ENCODE measurements at regions not wholly inside any gene's neighbourhood (a gene's known extent, or its start where the extent isn't known, plus 50 kb on each side); places are given as distances from the start of the nearest gene placed in this dataset.
"Not testable (repeated sequence)": the region's sequence is repeated elsewhere in the genome, so short reads cannot be mapped to it uniquely, and the experiment has no call there.

DNA sequence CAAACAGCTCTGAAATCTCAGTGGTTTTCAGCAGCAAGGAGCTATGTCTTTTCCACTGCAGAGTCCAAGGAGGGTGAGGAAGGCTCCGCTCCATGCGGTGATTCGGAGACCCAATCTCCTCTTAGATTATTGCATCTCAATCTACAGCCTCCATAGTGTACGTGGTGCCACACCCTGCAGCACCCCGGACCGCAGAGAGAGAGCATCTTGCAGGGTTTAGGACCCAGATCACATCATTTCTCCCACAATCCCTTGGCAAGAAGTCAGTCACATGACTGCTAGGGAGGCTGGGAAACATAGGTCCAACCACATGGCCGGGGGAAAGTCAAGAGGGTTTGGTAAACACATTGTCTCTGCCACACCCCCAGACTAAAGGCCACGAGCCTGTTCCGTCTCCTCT, 209.4 kb upstream of the TMEM132C start:
- no peak for DNase-seq

DNA sequence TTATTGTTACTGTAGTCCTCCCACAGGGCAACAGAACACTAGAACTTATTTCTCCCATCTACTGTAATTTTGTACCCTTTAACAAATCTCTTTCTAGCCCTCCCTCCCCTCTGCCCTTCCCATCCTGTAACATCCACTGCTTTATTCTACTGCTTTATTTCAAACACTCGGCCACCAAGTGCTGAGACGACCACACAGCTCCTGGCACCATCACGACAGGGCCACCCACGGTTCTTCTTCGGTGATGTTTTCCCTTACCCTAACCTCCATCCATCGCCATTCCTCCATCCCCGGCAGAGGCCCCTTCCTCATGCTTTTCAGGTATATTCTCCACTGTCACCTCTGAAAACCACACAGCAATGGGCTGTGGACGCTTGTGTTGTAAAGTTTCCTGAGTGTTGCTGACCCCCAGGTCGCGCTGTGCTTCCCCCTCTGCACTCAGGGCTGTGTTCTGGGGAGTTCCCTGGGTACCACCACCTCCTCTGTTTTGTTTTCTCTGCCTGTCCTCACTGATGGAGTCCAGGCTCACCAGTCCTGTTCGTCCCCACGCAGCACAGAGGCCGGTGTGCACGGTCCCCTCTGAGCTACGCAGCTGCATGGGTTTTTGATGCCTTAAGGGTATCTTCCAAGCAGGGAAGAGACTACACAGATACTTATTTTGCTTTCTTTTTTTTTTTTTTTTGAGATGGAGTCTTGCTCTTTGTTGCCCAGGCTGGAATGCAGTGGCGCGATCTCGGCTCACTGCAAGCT, 207.2 kb upstream of the TMEM132C start:
- no peak for DNase-seq

DNA sequence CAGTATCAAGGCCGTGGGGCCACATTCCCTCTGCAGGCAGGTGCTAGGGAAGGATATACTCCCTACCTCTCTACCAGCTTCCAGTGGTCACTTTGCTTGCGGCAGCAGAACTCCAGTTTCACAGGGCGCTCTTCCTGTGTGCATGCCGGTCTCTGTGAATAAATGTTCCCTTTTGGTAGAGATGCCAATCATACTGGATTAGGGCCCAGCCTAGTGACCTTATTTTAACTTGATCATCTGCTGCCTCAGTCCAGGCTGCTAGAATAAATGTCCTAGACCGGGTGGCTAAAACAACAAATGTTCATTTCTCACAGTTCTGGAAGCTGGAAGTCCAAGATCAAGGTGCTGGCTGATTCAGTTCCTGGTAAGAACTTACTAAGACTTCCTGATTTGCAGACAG, 198.8 kb upstream of the TMEM132C start:
- no peak for DNase-seq

DNA sequence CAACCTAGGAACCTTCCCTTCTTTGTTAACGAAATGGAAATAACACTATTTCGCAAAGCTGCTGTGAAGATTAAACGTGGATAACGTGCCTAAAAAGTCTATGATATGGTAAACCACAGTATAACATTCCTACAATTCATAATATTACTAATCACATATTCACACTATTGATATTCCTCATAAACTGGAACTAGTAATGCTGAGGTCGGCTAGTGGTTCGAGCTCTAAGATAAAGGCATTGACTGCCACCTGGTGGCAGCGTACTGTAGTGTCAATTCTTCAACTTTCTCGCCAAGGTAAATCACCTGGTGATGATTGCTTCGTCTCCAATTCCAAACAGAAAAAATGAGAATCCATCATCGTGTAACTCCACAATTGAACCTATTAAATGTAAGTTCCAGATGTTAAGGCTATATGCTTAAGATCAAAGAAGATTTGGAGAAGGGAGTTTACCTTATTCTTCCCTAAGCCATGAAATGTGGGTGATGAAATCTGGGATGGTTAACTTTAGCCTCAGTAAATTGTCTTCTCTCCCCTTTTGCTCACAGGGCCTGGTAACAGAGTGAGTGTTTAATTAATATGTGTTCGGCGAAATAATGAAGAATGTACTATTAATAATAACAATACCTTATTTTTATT, 197.5 kb upstream of the TMEM132C start:
- DNase-seq: no peak

DNA sequence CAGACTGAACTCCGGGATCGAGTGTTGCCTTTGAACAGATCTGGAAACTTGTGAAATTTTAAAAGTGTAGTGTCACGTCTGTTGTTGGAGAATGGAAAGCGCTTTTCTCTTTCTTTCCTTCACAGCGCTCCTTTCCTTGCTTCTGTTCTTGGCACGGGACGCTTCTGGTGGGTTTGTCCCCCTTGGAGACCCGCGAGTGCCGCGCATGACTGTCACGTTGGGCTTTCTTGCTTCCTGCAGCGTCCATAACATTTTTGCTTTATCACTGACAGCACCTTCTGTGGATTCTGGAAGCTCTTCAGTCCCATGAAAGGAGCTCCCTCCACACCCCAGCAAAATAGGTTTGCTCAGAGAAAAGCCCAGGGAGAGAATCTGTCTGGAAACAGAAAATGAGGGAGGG, 193.0 kb upstream of the TMEM132C start:
- no peak for DNase-seq

DNA sequence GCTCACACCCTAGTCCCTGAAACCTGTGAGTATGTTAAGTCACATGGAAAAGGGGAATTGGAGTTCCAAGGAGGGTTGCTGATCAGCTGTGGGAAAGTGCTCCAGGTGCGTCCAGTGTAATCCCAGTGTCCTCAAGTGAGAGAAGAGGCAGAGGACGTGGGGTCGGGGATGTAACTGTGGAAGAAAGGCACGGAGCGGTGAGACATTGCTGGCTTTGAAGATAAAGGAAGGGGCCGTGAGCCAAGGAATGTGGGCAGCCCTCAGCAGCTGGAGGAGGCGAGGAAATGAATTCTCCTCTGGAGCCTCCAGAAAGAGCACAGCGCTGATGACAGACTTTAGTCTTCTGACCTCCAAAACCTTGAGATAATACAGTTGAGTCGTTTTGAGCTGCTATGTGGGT, 191.6 kb upstream of the TMEM132C start:
- no peak for DNase-seq

DNA sequence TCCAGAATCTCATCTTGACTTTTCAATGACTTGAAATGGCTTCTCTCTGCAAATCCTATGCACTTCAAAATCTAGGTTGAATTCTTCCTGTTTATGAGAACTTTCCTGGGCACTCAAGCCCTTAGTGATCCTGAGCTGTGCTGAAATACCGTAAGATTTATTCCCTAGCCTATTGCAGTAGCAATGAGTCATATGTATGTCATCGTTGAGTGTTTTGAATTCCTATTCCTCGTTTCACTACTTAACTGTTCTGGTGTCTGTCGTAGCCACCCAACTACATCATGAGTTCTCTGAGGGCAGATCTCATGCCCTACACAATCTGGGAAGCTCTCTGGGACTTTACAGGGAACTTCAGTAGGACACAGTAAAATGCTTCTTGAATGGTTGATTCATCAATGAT, 190.8 kb upstream of the TMEM132C start:
- DNase-seq: no peak

DNA sequence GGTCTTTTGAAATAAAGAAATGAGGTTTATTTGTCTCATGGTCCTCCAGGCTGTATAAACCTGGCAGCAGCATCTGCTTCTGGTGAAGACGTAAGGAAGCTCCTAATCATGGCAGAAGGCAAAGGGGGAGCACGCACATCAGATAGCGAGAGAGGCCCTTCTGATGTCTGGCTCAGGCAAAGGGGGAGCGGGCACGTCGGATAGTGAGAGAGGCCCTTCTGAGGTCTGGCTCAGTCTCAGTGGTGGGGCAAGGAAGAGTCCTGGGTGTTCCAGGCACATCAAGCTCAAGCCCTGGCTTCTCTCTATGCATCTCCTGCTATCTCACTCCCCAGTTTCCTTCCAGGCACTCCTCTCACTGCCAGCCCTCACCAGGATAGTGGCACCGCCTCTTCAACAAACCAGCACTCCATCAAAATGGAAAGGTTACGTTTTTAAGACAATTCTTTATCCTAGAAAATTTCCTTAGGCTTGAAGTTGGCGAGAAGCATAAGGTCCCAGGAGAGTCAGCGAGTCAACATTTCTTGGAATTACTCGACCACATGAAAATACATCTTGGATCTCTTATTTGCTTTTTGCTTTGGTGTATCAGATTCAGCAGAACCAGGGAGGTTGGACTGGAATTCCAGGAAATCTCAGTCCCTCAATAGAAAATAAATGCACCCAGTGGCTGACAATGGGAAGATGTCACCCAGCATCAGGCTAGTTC, 189.6 kb upstream of the TMEM132C start:
- no peak for DNase-seq

DNA sequence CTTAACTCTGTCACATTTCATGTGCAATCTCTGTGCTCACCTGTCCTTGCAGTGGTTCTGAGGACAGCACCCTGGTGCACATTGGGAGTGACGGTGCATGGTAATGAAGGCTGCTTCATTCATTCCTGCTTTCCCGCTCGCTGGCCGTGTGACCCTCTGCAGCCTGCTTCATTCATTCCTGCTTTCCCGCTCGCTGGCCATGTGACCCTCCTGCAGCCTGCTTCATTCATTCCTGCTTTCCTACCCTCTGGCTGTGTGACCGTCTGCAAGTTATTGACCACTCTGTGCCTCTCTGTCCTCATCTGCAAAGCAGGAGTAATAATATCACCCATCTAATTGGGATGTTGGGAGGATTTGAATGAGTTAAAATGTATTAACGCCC, 189.1 kb upstream of the TMEM132C start:
- no peak for DNase-seq

DNA sequence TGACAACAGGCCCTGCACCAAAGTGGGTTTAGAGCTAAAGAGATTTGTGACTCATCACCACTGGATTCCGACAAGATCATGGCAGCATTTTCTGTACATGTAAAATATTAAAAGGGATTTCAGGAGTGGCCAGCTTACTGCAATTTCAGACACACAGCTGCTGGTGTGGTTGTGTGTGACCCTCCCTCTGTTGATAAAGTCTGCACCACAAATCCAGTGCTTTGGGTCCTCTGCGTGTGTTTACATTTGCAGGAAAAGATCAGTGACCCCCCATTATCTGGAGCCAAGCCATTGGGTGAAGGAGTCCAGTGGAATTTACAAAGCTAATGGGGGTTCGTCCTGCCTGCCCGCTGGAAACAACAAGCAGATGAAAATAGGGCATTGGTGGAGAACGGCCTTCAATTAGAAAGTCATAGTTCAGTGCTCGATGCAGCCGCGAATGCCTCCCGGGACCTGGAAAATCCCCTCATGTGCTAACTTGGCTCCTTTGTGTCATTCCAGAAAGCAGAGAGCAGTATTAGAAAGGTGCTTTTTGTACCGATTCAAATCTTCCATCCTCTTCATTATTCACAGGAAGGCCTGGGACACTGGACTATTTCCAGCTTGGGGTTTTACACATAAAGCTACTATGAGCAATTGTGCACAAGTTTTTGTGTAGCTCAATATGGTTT, 188.5 kb upstream of the TMEM132C start:
- no peak for DNase-seq

DNA sequence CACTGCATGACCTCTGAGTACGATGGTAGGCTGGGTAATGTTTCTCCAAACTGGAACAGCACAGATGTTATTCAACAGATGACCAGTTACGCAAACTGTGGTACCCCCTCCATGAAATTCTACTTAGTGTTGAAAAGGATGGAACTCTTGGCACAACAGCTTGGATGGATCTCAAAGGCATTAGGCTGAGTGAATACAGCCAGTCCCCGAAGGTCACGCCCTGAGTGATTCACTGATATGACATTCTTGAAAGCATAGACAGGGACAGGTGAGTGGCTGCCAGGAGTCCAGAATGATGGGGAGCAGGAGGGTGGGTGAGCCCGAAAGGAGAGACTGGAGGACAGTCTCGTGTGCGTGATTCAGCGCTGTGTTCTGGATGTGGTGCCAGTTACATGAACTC, 187.5 kb upstream of the TMEM132C start:
- DNase-seq: no peak

DNA sequence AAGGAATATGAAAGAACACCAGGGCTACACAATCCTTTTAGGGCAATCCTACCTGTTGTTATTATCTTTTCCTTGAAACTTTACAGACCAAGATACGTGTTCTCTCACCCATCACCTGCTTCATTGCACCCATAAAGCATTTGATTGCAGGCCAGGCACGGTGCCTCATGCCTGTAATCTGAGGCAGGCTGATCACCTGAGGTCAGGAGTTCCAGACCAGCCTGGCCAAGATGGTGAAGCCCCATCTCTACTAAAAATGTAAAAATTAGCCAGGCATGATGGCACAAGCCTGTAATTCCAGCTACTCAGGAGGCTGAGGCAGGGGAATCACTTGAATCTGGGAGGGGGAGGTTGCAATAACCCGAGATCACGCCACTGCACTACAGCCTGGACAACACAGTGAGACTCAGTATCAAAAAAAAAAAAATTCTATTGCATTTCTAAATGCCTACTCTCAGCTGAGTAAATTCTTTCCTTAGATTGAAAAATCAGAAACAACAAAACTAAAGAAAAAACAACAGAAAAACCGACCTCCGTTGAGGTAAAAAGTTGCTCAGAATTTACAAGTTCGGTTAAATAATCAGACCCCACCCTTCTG, 183.7 kb upstream of the TMEM132C start:
- no peak for DNase-seq

DNA sequence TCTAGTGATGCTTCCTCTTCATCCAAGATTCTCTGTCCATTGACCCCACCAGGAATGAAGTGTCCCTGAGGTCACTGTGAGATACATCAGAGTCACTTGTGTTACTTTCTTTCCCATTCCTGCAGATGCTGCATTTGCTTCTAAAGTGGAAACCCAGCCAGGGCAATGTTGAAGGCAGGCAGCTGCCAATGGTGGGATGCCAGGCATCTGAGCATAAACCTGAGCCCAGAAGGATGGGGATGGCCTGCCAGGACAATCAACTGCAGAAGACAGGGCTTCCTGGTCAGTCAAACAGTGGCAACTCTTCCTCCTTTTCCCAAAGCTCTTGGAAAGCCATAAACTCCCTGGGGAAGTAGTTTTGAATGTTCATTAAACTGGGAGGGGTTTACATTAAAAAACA, 178.0 kb upstream of the TMEM132C start:
- no peak for DNase-seq

DNA sequence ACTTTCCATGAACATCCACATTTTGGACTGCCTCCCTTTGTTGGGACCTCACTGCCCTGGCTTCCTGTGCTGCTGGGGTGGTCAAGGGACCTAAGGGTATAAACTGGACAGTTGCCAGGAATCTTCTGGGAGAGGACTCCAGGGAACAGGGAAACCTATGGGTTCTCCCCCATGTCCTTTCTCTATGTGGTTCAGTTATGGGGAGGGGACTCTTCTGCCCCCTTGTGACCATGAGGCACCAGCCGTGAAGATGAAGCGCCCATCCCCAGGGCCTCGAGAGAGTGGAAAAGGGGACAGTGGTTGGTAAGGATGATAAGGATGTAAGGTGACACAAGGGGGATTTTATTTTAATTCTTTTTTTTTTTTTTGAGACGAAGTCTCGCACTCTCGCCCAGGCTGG, 177.0 kb upstream of the TMEM132C start:
- no peak for DNase-seq

DNA sequence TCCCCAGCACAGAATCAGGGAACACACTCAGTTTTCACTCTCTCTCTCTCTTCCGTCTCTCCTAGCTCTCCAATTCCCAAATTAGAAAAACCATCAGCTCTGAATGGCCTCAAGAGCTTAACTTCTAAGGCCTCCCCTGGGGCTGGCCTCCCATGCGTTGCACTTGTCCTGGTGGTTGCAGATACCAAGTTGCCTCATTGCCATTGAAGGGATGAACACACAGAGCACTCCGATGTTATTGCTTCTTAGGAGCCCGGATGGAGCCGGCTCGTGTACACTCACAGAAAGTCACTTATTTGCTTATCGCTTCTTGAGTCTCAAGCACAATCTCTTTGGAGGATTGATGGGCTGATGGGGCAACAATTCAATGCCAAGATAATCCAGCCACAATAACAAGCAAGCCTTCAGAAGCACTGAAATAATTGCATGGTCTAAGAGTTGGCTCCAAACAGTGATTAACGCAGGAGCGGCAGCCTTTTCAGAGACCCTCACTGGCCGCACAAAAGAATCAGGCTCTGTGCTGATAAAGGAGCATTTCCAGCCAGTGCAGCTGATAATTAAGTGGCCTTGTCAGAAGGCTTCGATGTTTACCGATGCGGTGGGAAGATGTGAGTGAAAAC, 175.8 kb upstream of the TMEM132C start:
- no peak for DNase-seq

DNA sequence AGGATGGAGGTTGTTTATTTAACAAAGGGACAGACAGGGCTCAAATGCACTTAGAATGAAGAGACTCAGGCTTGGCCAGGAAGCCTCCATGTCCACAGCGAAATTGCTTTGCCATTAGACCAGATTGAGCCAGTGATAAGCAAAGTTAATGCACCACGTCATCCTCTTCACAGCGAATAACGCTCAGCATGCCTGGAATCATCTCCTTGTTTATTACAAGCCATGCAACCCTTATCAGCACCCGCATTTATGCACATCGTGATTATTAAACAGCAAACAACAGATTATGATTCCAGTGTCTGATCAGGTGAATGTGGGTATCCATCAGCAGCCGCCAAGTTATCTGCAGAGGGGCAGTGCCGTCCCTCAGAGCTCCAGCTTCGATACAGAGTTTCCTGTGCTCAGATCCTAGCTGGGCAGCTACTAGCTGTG, 175.0 kb upstream of the TMEM132C start:
- DNase-seq: no peak

DNA sequence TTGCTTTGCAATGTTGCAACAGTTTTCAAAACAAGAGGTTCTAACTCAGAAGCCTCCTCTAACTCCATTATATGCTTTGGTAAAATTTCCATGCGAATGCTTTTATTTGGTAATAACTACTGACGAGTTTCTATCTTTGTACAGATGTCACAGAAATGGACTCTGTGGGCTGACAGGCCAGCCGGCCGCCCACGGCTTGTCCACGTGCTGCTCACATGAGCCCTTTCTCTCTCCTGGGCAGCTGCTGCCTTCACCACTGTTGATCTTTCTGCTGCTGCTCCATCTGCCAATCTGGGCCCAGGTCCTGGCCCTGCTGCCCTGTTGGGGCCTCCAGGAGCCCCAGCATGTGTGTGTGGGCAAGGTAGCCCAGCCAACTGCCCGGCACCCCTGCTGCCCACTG, 168.2 kb upstream of the TMEM132C start:
- no peak for DNase-seq

DNA sequence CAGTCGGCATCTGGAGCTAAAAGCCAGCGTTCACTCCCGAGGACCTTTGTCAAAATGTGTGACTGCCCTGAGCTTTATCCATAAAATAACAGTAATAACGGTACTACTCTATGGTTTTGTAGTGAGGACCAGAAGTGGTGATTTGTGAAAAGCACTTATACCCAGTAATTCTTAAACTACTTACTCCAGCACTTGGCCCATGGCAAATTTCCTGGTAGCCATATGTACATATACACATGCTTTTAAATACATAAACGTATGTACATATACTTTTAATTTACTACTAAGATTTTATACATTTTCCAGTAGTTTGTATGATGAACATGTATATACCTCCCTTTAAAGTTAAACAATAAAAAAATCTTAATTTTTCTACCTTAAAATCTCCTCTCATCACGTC, 163.8 kb upstream of the TMEM132C start:
- no peak for DNase-seq

DNA sequence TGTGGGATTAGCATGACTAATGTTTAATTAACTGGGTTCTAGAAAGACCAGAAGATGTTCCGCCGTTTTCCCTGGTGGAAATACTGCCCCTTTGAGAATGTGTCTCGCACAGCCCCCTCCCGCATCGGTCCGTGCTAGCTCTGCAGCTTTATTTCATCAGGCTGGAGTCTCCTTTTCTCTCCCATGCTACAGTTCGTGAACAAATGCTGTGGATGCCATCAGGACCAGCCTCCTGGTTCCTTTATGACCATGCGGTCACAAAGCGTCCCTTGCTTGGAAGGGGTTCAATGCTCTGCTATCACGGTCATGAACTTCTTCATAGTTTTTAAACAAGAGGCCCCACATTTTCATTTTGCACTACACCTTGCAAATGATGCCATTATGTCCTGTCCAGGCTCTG, 157.7 kb upstream of the TMEM132C start:
- no peak for DNase-seq

DNA sequence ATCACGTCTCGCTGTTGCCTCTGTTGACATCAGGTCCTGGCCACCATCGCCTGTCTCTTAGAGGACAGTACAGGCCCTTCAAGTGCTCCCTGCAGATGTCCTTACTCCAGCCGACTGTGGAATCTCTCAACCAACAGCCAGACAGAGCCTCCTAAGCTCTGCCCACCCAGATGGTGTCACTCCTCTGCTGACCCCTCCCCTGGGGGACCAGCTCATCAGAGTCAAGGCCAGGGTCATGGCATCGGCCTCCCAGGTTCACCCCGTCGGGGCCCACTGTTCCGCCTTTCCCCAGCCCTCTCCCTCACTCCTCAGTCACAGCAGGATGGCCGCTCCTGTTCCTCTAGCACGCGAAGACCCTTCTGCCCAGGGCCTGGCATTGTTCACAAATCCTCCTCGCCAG, 157.3 kb upstream of the TMEM132C start:
- no peak for DNase-seq

DNA sequence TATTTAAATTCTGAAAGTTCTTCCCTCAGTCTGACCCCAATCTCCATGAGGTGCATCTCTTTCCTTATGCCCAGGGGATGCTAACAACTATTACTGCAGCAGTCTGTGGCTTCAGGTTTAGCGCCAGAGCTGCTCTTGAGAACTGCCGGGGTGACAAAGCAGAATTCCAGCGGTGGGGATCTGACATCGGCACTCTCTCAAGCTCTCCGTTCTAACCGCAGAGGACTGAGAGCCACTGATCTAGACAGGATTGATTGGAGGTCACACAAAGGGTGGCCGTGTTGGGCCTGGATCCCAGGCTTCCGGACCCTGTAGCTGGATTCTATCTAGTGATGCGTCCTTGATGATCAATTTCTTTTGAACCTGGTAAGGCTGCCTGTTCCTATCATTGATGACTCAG, 155.6 kb upstream of the TMEM132C start:
- no peak for DNase-seq

DNA sequence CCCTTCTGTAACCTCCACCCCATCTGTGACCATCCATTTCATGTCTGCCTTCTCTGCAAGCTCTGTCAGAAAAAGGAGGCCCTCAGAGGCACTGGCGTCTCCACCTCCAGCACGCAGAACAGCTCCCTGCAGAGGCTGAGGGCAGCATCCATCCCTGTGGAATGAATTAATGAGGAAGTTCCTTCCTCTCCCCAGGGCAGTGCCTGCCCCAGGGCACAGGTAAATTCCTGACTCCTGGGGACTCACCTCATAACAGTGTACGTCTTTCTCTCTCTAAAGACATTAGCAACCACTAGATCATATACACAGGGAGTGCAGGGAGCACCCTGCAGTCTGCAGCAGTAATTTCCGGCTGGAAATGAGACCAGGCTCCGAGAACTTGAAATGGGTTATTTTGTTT, 155.0 kb upstream of the TMEM132C start:
- DNase-seq: no peak

DNA sequence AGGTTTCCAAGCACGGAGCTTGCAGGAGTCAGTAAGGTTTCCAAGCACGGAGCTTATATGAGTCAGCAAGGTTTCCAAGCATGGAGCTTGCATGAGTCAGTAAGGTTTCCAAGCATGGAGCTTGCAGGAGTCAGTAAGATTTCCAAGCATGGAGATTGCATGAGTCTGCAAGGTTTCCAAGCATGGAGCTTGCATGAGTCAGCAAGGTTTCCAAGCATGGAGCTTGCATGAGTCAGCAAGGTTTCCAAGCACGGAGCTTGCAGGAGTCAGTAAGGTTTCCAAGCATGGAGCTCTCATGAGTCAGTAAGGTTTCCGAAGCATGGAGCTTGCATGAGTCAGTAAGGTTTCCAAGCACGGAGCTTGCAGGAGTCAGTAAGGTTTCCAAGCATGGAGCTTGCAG, 153.7 kb upstream of the TMEM132C start:
- not testable (repeated sequence) for DNase-seq
